Mammary epithelial cell (primary cell): ENCODE measurements at regions not wholly inside any gene's neighbourhood (a gene's known extent, or its start where the extent isn't known, plus 50 kb on each side); places are given as distances from the start of the nearest gene placed in this dataset.

Experiments
- CTCF ChIP-seq, 2 donors: IDR thresholded peaks in 1 of 2; conservative IDR thresholded peaks in 1 of 2; 2 replicates each; pipeline ENCODE4 v1.5.1; 2011 to 2012; ENCODE audit warnings: inconsistent platforms in 2 of 2, low read length in 2 of 2, mild to moderate bottlenecking in 2 of 2, control low read depth in 1 of 2, low read depth in 1 of 2; ENCODE audit not compliant: insufficient read depth in 1 of 2; ENCODE audit errors: extremely low read depth in 1 of 2
- EZH2 ChIP-seq: IDR thresholded peaks from 2 replicates; pipeline ENCODE4 v1.6.1; 2012; ENCODE audit warnings: low read length, inconsistent platforms, borderline replicate concordance

- no peak for TF ChIP-seq CTCF (conservative IDR thresholded peaks at IDR 0.05 in 1 of 2, IDR thresholded peaks at IDR 0.05 in 1 of 2; ENCODE audit: extremely low read depth in 1 of 2, insufficient read depth in 1 of 2, low read depth in 1 of 2, low read length in 2 of 2)
- TF ChIP-seq EZH2 = no peak
Measured at GRCh38 chr2:139457873-139458272, 677.7 kb upstream of the NXPH2 start.
